ENCODE measurements at regions not wholly inside any gene's neighbourhood (a gene's known extent, or its start where the extent isn't known, plus 50 kb on each side); places are given as distances from the start of the nearest gene placed in this dataset.

DNA sequence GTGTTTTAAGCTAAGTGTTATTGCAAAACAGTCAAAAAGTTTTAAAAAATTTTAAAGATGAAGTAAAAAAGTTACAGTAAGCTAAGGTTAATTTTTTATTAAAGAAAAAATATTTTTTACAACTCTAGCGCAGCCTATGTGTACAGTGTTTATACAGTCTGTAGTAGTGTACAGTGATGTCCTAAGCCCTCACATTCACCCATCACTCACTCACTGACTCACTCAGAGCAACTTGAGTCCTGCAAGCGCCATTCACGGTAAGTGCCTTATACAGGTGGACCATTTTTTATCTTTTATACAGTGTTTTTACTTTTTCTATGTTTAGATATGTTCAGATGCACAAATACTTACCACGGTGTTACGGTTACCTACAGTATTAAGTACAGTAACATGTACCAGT, 83.4 kb upstream of the STMND1 start:
- TF ChIP-seq, protein P1, sequence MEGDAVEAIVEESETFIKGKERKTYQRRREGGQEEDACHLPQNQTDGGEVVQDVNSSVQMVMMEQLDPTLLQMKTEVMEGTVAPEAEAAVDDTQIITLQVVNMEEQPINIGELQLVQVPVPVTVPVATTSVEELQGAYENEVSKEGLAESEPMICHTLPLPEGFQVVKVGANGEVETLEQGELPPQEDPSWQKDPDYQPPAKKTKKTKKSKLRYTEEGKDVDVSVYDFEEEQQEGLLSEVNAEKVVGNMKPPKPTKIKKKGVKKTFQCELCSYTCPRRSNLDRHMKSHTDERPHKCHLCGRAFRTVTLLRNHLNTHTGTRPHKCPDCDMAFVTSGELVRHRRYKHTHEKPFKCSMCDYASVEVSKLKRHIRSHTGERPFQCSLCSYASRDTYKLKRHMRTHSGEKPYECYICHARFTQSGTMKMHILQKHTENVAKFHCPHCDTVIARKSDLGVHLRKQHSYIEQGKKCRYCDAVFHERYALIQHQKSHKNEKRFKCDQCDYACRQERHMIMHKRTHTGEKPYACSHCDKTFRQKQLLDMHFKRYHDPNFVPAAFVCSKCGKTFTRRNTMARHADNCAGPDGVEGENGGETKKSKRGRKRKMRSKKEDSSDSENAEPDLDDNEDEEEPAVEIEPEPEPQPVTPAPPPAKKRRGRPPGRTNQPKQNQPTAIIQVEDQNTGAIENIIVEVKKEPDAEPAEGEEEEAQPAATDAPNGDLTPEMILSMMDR (IDR thresholded peaks at IDR 0.05; ENCODE audit: unreplicated experiment) = no peak
- no peak for DNase-seq
- Mint-ChIP-seq H3K9me3 (ENCODE audit: low read depth, unreplicated experiment) (no peaks in the 10 kb centered on the region), H3K27ac (ENCODE audit: unreplicated experiment) (no peak overlapping the region), H3K36me3 (ENCODE audit: insufficient read depth, unreplicated experiment) (no peaks in the 10 kb centered on the region), H3K4me3 (ENCODE audit: low read depth, unreplicated experiment) (no peak overlapping the region), H3K4me1 (ENCODE audit: low read depth, unreplicated experiment) (no peaks in the 10 kb centered on the region), H3K27me3 (ENCODE audit: unreplicated experiment) (no peaks in the 10 kb centered on the region)
- no TSS peak for BruUV-seq (replicated peaks)
- CTCF ChIA-PET = no interaction called here
- intact Hi-C loops (cut with micrococcal nuclease; ENCODE audit: unreplicated experiment) = no loop called here

DNA sequence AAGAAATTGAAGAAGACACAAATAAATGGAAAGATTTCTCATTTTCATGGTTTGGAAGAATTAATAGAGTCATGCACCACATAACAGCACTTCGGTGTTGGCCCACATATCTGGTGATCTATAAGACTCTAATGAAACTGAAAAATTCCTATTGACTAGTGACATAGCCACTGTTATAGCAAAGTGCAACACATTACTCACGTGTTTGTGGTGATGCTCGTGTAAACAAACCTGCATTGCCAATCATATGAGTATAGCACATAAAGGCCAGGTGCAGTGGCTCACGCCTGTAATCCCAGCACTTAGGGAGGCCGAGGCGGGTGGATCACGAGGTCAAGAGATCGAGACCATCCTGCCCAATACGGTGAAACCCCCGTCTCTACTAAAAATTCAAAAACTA, 84.4 kb upstream of the STMND1 start:
- H3K4me3 Mint-ChIP-seq (ENCODE audit: low read depth, unreplicated experiment) = no peak overlapping the region
- CTCF ChIA-PET = no interaction called here
- TF ChIP-seq, protein P1 (IDR thresholded peaks at IDR 0.05; ENCODE audit: unreplicated experiment) = no peak
- intact Hi-C loops (cut with micrococcal nuclease; ENCODE audit: unreplicated experiment) = no loop called here
- no peaks in the 10 kb centered on the region for H3K9me3 Mint-ChIP-seq (ENCODE audit: low read depth, unreplicated experiment)
- no peak for DNase-seq
- H3K27me3 Mint-ChIP-seq (ENCODE audit: unreplicated experiment) = no peaks in the 10 kb centered on the region
- BruUV-seq (replicated peaks) = no TSS peak
- H3K4me1 Mint-ChIP-seq (ENCODE audit: low read depth, unreplicated experiment) = no peaks in the 10 kb centered on the region
- H3K27ac Mint-ChIP-seq (ENCODE audit: unreplicated experiment) = no peak overlapping the region
- no peaks in the 10 kb centered on the region for H3K36me3 Mint-ChIP-seq (ENCODE audit: insufficient read depth, unreplicated experiment)

DNA sequence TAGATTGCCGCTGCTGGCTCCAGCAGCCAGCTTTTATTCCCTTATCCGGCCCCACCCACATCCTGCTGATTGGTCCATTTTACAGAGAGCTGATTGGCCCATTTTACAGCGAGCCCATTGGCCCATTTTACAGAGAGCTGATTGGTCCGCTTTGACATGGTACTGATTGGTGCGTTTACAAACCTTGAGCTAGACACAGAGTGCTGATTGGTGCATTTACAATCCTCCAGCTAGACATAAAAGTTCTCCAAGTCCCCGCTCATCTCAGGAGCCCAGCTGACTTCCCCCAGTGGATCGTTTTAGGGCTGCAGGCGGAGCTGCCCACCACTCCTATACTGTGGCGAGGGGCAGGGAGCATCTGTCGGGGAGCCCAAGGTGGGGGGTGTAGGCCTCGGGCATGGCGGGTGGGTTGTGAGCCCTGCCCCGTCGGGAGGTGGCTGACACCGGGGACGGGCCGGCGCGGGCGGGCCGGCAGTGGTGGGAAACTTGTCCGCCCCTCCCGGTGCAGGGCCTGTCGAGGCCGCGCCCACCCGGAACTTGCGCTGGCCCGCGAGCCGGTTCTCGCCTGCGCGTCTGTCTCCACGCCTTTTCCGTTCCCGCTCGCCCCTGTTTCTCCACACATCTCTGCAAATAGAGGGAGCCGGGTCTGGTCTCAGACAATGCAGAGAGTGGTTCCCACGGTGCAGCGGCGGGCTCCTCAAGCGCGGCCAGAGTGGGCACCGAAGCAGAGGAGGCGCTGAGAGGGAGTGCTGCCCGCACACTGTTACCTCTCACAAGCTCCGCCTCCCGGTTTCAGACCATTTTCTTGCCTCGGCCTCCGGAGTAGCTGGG, 86.1 kb upstream of the STMND1 start:
- no peaks in the 10 kb centered on the region for H3K27me3 Mint-ChIP-seq (ENCODE audit: unreplicated experiment)
- no TSS peak for BruUV-seq (replicated peaks)
- DNase-seq = peak; percentile 3
- intact Hi-C loops (cut with micrococcal nuclease; ENCODE audit: unreplicated experiment) = no loop called here
- no peaks in the 10 kb centered on the region for H3K36me3 Mint-ChIP-seq (ENCODE audit: insufficient read depth, unreplicated experiment)
- TF ChIP-seq, protein P1 (IDR thresholded peaks at IDR 0.05; ENCODE audit: unreplicated experiment) = no peak
- H3K27ac Mint-ChIP-seq (ENCODE audit: unreplicated experiment) = no peak overlapping the region
- no peaks in the 10 kb centered on the region for H3K9me3 Mint-ChIP-seq (ENCODE audit: low read depth, unreplicated experiment)
- CTCF ChIA-PET = interaction anchor here (0.6 to 0.9 kb wide), 2 partner anchors 13 to 683 kb away, joined by 3 to 4 read pairs; no protein-coding TSS in a partner anchor
- no peaks in the 10 kb centered on the region for H3K4me1 Mint-ChIP-seq (ENCODE audit: low read depth, unreplicated experiment)
- H3K4me3 Mint-ChIP-seq (ENCODE audit: low read depth, unreplicated experiment) = peak overlapping the region; percentile 39

DNA sequence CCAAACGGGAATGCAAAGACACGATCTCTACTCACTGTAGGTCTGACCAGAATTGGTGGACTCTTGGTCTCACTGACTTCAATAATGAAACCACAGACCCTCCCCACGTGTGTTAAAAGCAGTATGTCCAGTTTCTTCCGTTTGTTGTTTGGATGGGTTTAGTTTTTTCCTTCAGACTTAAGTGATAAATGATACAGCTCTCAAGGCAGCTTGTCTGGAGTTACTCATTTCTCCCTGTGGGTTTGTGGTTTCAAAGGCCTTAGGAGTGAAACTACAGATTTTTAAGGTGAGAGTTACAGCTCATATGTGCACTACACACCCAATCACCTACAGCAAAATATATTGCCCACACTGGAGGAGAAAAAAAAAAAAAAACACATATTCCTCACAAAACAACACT, 86.7 kb upstream of the STMND1 start:
- intact Hi-C loops (cut with micrococcal nuclease; ENCODE audit: unreplicated experiment) = no loop called here
- no peaks in the 10 kb centered on the region for H3K27me3 Mint-ChIP-seq (ENCODE audit: unreplicated experiment)
- no peak overlapping the region for H3K27ac Mint-ChIP-seq (ENCODE audit: unreplicated experiment)

More for the DNA sequence above, 86.7 kb upstream of the STMND1 start:
- Mint-ChIP-seq H3K4me3 (ENCODE audit: low read depth, unreplicated experiment) (no peak overlapping the region), H3K4me1 (ENCODE audit: low read depth, unreplicated experiment) (no peaks in the 10 kb centered on the region), H3K36me3 (ENCODE audit: insufficient read depth, unreplicated experiment) (no peaks in the 10 kb centered on the region), H3K9me3 (ENCODE audit: low read depth, unreplicated experiment) (no peaks in the 10 kb centered on the region)
- BruUV-seq (replicated peaks) = no TSS peak
- CTCF ChIA-PET = interaction anchor here (0.6 to 0.9 kb wide), 2 partner anchors 14 to 682 kb away, joined by 3 to 4 read pairs; no protein-coding TSS in a partner anchor
- TF ChIP-seq, protein P1 (IDR thresholded peaks at IDR 0.05; ENCODE audit: unreplicated experiment) = no peak
- no peak for DNase-seq

All from Calu3 (cell line).